Endothelial cell of umbilical vein (primary cell): ENCODE measurements at regions not wholly inside any gene's neighbourhood (a gene's known extent, or its start where the extent isn't known, plus 50 kb on each side); places are given as distances from the start of the nearest gene placed in this dataset.

Source experiments
- BruUV-seq: library from RNA; stranded (reverse); fragments of 400-500 nt; replicated peaks from 2 replicates; lab custom pipeline; 2021; lab: Mats Ljungman, UMichigan
- CTCF ChIA-PET: fragments of 300-600, 350-600 bp; sonication (Branson Sonifier 250); formaldehyde crosslinking; loops from one replicate; lab custom pipeline; 2021; ENCODE audit warnings: antibody characterized with exemption, inconsistent platforms; lab: Charles Lee
- POLR2A ChIA-PET: fragments of 300-600, 350-600 bp; sonication (Branson Sonifier 250); formaldehyde crosslinking; loops from one replicate; lab custom pipeline; 2021; ENCODE audit warnings: antibody characterized with exemption, inconsistent platforms; lab: Charles Lee
- DNase-seq: peaks from one replicate; pipeline ENCODE4 v3.0.0-alpha.2; 2011; ENCODE audit warnings: low read depth, low spot score
- FAIRE-seq: peaks from 2 replicates; lab custom pipeline; 2011; peaks lifted over from hg19 to GRCh38; lab: Jason Lieb, UNC
- H2AFZ ChIP-seq: 2 replicates; pipeline ENCODE4 v1.6.0; 2012; ENCODE audit warnings: low read depth, low read length, control low read depth, inconsistent platforms
- H3K27ac ChIP-seq: 2 replicates; pipeline ENCODE4 v1.5.1; 2011; ENCODE audit warnings: low read depth, mild to moderate bottlenecking, control low read depth, low read length, moderate library complexity; ENCODE audit not compliant: insufficient read depth
- H3K27me3 ChIP-seq, 2 experiments: 2 replicates each; pipeline versions ENCODE4 v1.6.0 to v1.6.1; 2011; ENCODE audit warnings: low read length in 2 of 2, mixed read lengths in 1 of 2; ENCODE audit not compliant: control insufficient read depth in 2 of 2, insufficient read depth in 2 of 2
- H3K36me3 ChIP-seq, 2 experiments: 2 replicates in 1 of 2; 3 replicates in 1 of 2; pipeline ENCODE4 v1.5.1; 2011; ENCODE audit warnings: low read length in 2 of 2, mild to moderate bottlenecking in 1 of 2, moderate library complexity in 1 of 2; ENCODE audit not compliant: control insufficient read depth in 2 of 2, insufficient read depth in 2 of 2; ENCODE audit errors: extremely low read depth in 1 of 2
- H3K4me1 ChIP-seq: 3 replicates; pipeline ENCODE4 v1.5.1; 2011; ENCODE audit warnings: mild to moderate bottlenecking, low read length; ENCODE audit not compliant: control insufficient read depth, insufficient read depth; ENCODE audit errors: extremely low read depth
- H3K4me2 ChIP-seq: 2 replicates; pipeline ENCODE4 v1.6.1; 2011; ENCODE audit warnings: low read length, control low read depth, mixed read lengths; ENCODE audit not compliant: insufficient read depth
- H3K4me3 ChIP-seq, 3 experiments: fragments of 200-600 bp in 1 of 3; sonication (generic), shearing (Covaris generic) in 1 of 3; replicated peaks in 1 of 3; 2 replicates each; pipeline ENCODE4 v1.5.1; 2011 to 2016; ENCODE audit warnings: control low read depth in 3 of 3, low read length in 3 of 3, mild to moderate bottlenecking in 2 of 3, inconsistent platforms in 1 of 3, low read depth in 1 of 3, moderate library complexity in 1 of 3; ENCODE audit not compliant: insufficient read depth in 1 of 3
- H3K79me2 ChIP-seq: 2 replicates; pipeline ENCODE4 v1.6.0; 2012; ENCODE audit warnings: low read length, inconsistent platforms; ENCODE audit not compliant: control insufficient read depth, insufficient read depth
- H3K9ac ChIP-seq: replicated peaks from 2 replicates; pipeline ENCODE3; 2011; ENCODE audit warnings: low read length, control low read depth; ENCODE audit not compliant: insufficient read depth; ENCODE audit errors: extremely low read depth
- H3K9me1 ChIP-seq: replicated peaks from 3 replicates; pipeline ENCODE4 v1.6.0; 2011; ENCODE audit warnings: mild to moderate bottlenecking, low read length; ENCODE audit not compliant: control insufficient read depth, insufficient read depth; ENCODE audit errors: extremely low read depth
- H3K9me3 ChIP-seq: replicated peaks from 2 replicates; pipeline ENCODE4 v1.5.1; 2012; ENCODE audit warnings: low read length, inconsistent platforms; ENCODE audit not compliant: control insufficient read depth, insufficient read depth
- H4K20me1 ChIP-seq: replicated peaks from 2 replicates; pipeline ENCODE3; 2011; ENCODE audit warnings: mild to moderate bottlenecking, low read length; ENCODE audit not compliant: control insufficient read depth, insufficient read depth; ENCODE audit errors: extremely low read depth
- EZH2 ChIP-seq: IDR thresholded peaks from 2 replicates; pipeline ENCODE4 v1.6.1; 2012; ENCODE audit warnings: borderline replicate concordance, low read depth, mild to moderate bottlenecking, moderate library complexity, low read length, inconsistent platforms; ENCODE audit not compliant: severe bottlenecking
- FOS ChIP-seq: IDR thresholded peaks from 2 replicates; pipeline ENCODE4 v1.6.1; 2011; ENCODE audit warnings: mild to moderate bottlenecking, low read length, moderate library complexity, borderline replicate concordance; ENCODE audit not compliant: insufficient read depth
- GATA2 ChIP-seq: IDR thresholded peaks from 2 replicates; pipeline ENCODE4 v1.7.0; 2011; ENCODE audit warnings: low read depth, mild to moderate bottlenecking, moderate library complexity, mixed read lengths, low read length; ENCODE audit not compliant: insufficient read length, insufficient read depth
- JUN ChIP-seq: IDR thresholded peaks from 2 replicates; pipeline ENCODE4 v1.6.1; 2011; ENCODE audit warnings: borderline replicate concordance, low read depth; ENCODE audit not compliant: insufficient read length, insufficient read depth
- MYC ChIP-seq: IDR thresholded peaks from one replicate; pipeline ENCODE4 v1.6.1; 2011; ENCODE audit warnings: mild to moderate bottlenecking, low read depth, low read length
- POLR2A ChIP-seq: IDR thresholded peaks from 2 replicates; pipeline ENCODE4 v1.6.1; 2012; ENCODE audit warnings: low read depth, mild to moderate bottlenecking, control low read depth, low read length
- POLR2AphosphoS5 ChIP-seq: IDR thresholded peaks from 2 replicates; pipeline ENCODE4 v1.6.1; 2012; ENCODE audit warnings: low read depth, mild to moderate bottlenecking, control low read depth, low read length, moderate library complexity; ENCODE audit not compliant: insufficient read depth
- dilution Hi-C: fragments of 300-500 bp; cut with MboI; formaldehyde crosslinking; loops from one replicate; pipeline ENCODE4 v1.15.0; 2019; ENCODE audit warnings: low sequenced_read_pairs; ENCODE audit not compliant: extremely low pct_ligation_motif_present
- intact Hi-C: fragments of 100-400 bp; cut with micrococcal nuclease; formaldehyde crosslinking; loops from one replicate; pipeline ENCODE4 v1.10.0; 2022
- TF ChIP-seq, protein P1 (sequence below): IDR thresholded peaks from 2 replicates; pipeline ENCODE4 v1.6.1; 2011; ENCODE audit not compliant: insufficient read depth, insufficient read length
- TF ChIP-seq, protein P2 (sequence below), 2 donors: IDR thresholded peaks; 1 replicate in 1 of 2; 2 replicates in 1 of 2; pipeline ENCODE4 v1.5.1; 2011; ENCODE audit warnings: low read length in 2 of 2, mild to moderate bottlenecking in 2 of 2, moderate library complexity in 2 of 2, control low read depth in 1 of 2, inconsistent platforms in 1 of 2, low read depth in 1 of 2; ENCODE audit not compliant: insufficient read depth in 1 of 2; ENCODE audit errors: extremely low read depth in 1 of 2

DNA sequence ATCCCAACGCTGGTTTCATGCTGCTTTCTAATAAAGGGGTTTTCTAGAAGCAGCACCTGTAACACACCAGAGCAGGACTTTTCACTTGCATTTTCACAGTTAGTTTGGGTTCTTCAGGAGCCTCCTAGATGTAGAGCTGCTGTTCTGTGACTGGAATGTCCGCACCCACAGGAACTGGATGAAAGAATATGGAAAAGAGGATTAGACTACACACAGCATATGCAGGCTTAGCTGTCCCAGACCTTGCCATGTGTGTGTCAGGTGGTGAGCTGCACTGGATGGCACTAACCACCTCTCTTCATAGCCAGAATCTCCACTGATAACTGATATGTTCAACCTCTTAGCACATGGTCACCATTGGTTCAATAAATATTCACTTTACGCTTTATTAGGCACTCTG, 112.1 kb upstream of the POU3F3 start:
- no peaks in the 10 kb centered on the region for H3K36me3 ChIP-seq
- FAIRE-seq (no peak), DNase-seq (no peak)
- TF ChIP-seq POLR2A (no peak), MYC (no peak), JUN (no peak), EZH2 (no peak), GATA2 (no peak), FOS (no peak), POLR2AphosphoS5 (no peak)
- TF ChIP-seq, protein P1, sequence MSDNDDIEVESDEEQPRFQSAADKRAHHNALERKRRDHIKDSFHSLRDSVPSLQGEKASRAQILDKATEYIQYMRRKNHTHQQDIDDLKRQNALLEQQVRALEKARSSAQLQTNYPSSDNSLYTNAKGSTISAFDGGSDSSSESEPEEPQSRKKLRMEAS, result no peak
- TF ChIP-seq, protein P2, sequence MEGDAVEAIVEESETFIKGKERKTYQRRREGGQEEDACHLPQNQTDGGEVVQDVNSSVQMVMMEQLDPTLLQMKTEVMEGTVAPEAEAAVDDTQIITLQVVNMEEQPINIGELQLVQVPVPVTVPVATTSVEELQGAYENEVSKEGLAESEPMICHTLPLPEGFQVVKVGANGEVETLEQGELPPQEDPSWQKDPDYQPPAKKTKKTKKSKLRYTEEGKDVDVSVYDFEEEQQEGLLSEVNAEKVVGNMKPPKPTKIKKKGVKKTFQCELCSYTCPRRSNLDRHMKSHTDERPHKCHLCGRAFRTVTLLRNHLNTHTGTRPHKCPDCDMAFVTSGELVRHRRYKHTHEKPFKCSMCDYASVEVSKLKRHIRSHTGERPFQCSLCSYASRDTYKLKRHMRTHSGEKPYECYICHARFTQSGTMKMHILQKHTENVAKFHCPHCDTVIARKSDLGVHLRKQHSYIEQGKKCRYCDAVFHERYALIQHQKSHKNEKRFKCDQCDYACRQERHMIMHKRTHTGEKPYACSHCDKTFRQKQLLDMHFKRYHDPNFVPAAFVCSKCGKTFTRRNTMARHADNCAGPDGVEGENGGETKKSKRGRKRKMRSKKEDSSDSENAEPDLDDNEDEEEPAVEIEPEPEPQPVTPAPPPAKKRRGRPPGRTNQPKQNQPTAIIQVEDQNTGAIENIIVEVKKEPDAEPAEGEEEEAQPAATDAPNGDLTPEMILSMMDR (IDR thresholded peaks at IDR 0.05; ENCODE audit: extremely low read depth in 1 of 2, insufficient read depth in 1 of 2, low read depth in 1 of 2, low read length in 2 of 2), result no peak
- H3K9me1 ChIP-seq, result no peaks in the 10 kb centered on the region
- intact Hi-C loops (no loop called here), dilution Hi-C loops (no loop called here)
- no peak overlapping the region for H3K9ac ChIP-seq
- H3K27me3 ChIP-seq, result no peaks in the 10 kb centered on the region
- H3K79me2 ChIP-seq, result no peaks in the 10 kb centered on the region
- ChIA-PET POLR2A (no interaction called here), CTCF (no interaction called here)
- no peaks in the 10 kb centered on the region for H4K20me1 ChIP-seq
- no peak overlapping the region for H3K27ac ChIP-seq
- no peaks in the 10 kb centered on the region for H3K4me1 ChIP-seq
- H3K4me2 ChIP-seq, result no peak overlapping the region
- H3K9me3 ChIP-seq, result peaks cover 4% of the 10 kb centered on the region
- no peak overlapping the region for H2AFZ ChIP-seq
- H3K4me3 ChIP-seq, result no peak overlapping the region
- BruUV-seq, result no TSS peak
